ENCODE measurements at regions not wholly inside any gene's neighbourhood (a gene's known extent, or its start where the extent isn't known, plus 50 kb on each side); places are given as distances from the start of the nearest gene placed in this dataset.

GRCh38 chr10:111551001-111551400 lies 474.2 kb downstream of the ADRA2A start:
- Histone ChIP-seq H3K27ac (ENCODE audit: insufficient read depth, low read depth, low read length) (no peak overlapping the region), H3K36me3 (ENCODE audit: control insufficient read depth in 2 of 2, extremely low read depth in 1 of 2, insufficient read depth in 2 of 2, low read length in 2 of 2) (no peaks in the 10 kb centered on the region), H3K4me3 (replicated peaks in 1 of 3; ENCODE audit: insufficient read depth in 1 of 3, low read depth in 1 of 3, low read length in 3 of 3) (no peak overlapping the region), H3K27me3 (ENCODE audit: control insufficient read depth in 2 of 2, insufficient read depth in 2 of 2, low read length in 2 of 2) (no peaks in the 10 kb centered on the region), H3K9ac (replicated peaks; ENCODE audit: extremely low read depth, insufficient read depth, low read length) (no peak overlapping the region), H3K9me1 (replicated peaks; ENCODE audit: control insufficient read depth, extremely low read depth, insufficient read depth, low read length) (no peaks in the 10 kb centered on the region), H3K9me3 (replicated peaks; ENCODE audit: control insufficient read depth, insufficient read depth, low read length) (peaks cover 13% of the 10 kb centered on the region), H4K20me1 (replicated peaks; ENCODE audit: control insufficient read depth, extremely low read depth, insufficient read depth, low read length) (no peaks in the 10 kb centered on the region), H3K79me2 (ENCODE audit: control insufficient read depth, insufficient read depth, low read length) (no peaks in the 10 kb centered on the region), H3K4me1 (ENCODE audit: control insufficient read depth, extremely low read depth, insufficient read depth, low read length) (no peaks in the 10 kb centered on the region), H3K4me2 (ENCODE audit: insufficient read depth, low read length) (no peak overlapping the region), H2AFZ (ENCODE audit: low read depth, low read length) (no peak overlapping the region)
- FAIRE-seq (no peak), DNase-seq (ENCODE audit: low read depth, low spot score) (no peak)
- no peak for TF ChIP-seq GATA2 (IDR thresholded peaks at IDR 0.05; ENCODE audit: insufficient read depth, insufficient read length, low read depth, low read length)
- no peak for TF ChIP-seq JUN (IDR thresholded peaks at IDR 0.05; ENCODE audit: borderline replicate concordance, insufficient read depth, insufficient read length, low read depth)
- no peak for TF ChIP-seq MYC (IDR thresholded peaks at IDR 0.05; ENCODE audit: low read depth, low read length)
- no peak for TF ChIP-seq POLR2A (IDR thresholded peaks at IDR 0.05; ENCODE audit: low read depth, low read length)
- no peak for TF ChIP-seq EZH2 (IDR thresholded peaks at IDR 0.05; ENCODE audit: borderline replicate concordance, low read depth, low read length, severe bottlenecking)
- TF ChIP-seq FOS (IDR thresholded peaks at IDR 0.05; ENCODE audit: borderline replicate concordance, insufficient read depth, low read length): no peak
- no peak for TF ChIP-seq CTCF (IDR thresholded peaks at IDR 0.05; ENCODE audit: extremely low read depth in 1 of 2, insufficient read depth in 1 of 2, low read depth in 1 of 2, low read length in 2 of 2)
- TF ChIP-seq POLR2AphosphoS5 (IDR thresholded peaks at IDR 0.05; ENCODE audit: insufficient read depth, low read depth, low read length): no peak
- no peak for TF ChIP-seq MAX (IDR thresholded peaks at IDR 0.05; ENCODE audit: insufficient read depth, insufficient read length)
- POLR2A ChIA-PET: no interaction called here
- intact Hi-C loops (cut with micrococcal nuclease) (no loop called here), dilution Hi-C loops (cut with MboI; ENCODE audit: extremely low pct_ligation_motif_present, low sequenced_read_pairs) (no loop called here)
- CTCF ChIA-PET: no interaction called here
- BruUV-seq (replicated peaks): no TSS peak

Data from endothelial cell of umbilical vein (primary cell).